Motor neuron (in vitro differentiated cells): ENCODE measurements at regions not wholly inside any gene's neighbourhood (a gene's known extent, or its start where the extent isn't known, plus 50 kb on each side); places are given as distances from the start of the nearest gene placed in this dataset.
"Not testable (repeated sequence)": the region's sequence is repeated elsewhere in the genome, so short reads cannot be mapped to it uniquely, and the experiment has no call there.

ENCODE experiments used
- ATAC-seq, 8 experiments: fragments of 200-7000 bp; cut with Tn5 transposase; replicated peaks in 6 of 8; 2 replicates each; pipeline ENCODE4 v1.8.0; 2021; ENCODE audit warnings: mild to moderate bottlenecking in 8 of 8, moderate library complexity in 8 of 8
- H3K27ac ChIP-seq, 2 donors: fragments of 250-450 bp; sonication (Bioruptor Pico); 2 replicates each; pipeline ENCODE4 v1.9.0; 2021; ENCODE audit warnings: antibody characterized with exemption in 2 of 2, mild to moderate bottlenecking in 2 of 2, moderate library complexity in 1 of 2
- H3K4me1 ChIP-seq, 2 donors: fragments of 250-450 bp; sonication (Bioruptor Pico); replicated peaks in 1 of 2; 2 replicates each; pipeline ENCODE4 v1.6.1; 2021; ENCODE audit warnings: antibody characterized with exemption in 2 of 2, mild to moderate bottlenecking in 2 of 2, moderate library complexity in 1 of 2
- H3K4me3 ChIP-seq, 5 donors: fragments of 250-450 bp; sonication (Bioruptor Pico); 2 replicates each; pipeline ENCODE4 v1.9.0; 2021; ENCODE audit warnings: antibody characterized with exemption in 5 of 5, mild to moderate bottlenecking in 5 of 5, moderate library complexity in 4 of 5
- WGBS, 10 experiments: fragments of 450-650 bp; shearing (Covaris generic); methylation state at CpG; one replicate each; pipeline ENCODE4 v1.0.0; 2022; 5-methylcytosine and 5-hydroxymethylcytosine counted together
- in situ Hi-C, 9 experiments: fragments of 400-800 bp; cut with MboI; loops; one replicate each; pipeline ENCODE4 v1.15.0; 2021; ENCODE audit warnings: low sequenced_read_pairs in 9 of 9, low pct_unique_long_range_greater_than_20kb in 2 of 9; ENCODE audit not compliant: unreplicated experiment in 9 of 9

DNA sequence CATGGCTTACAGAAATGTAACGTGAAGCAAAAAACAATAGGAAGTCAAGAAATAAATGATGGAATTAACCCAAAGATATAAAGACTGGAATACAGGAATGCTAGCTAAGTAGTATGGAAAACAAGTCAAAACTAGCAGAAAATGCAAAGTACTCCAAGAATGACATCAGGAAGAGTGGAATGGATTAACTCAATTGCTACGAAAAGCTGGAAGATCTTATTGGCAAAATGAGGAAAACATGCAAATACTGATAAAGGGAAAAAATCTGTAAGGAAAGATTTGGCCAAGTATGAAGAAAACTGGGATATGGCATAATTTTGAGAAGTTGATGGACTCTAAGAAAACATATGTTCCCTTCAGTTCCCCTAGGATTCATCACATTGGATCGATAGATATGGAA is 324.5 kb upstream of the ZNF608 start:
- in situ Hi-C loops, result no loop called here
- H3K4me1 ChIP-seq, result peaks cover 4% of the 10 kb centered on the region in 2 donors
- no peak overlapping the region for H3K27ac ChIP-seq
- H3K4me3 ChIP-seq, result no peak overlapping the region
- WGBS, 10 experiments, result 62 to 100% (median 96%) methylated on average over 3 of the region's 3 CpGs
- ATAC-seq, result no peak

DNA sequence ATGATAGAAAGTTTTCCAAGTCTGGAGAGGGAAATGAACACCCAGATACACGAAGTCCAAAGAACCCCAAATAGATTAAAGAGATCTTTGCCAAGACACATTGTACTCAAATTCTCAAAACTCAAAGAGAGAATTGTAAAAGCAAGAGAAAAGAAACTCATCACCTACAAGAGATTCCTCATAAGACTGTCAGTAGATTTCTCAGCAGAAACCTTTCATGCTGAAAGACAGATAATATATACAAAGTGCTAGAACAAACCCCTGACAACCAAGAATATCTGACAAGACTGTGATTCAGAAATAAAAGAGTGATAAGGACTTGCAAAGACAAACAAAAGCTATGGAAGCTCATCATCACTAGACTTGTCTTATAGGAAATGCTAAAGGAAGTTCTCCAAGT is 326.7 kb upstream of the ZNF608 start:
- Histone ChIP-seq H3K27ac (no peak overlapping the region), H3K4me3 (no peak overlapping the region), H3K4me1 (no peaks in the 10 kb centered on the region)
- ATAC-seq, result no peak
- in situ Hi-C loops, result no loop called here
- WGBS, 10 experiments, result 23 to 90% (median 48%) methylated on average over 1 of the region's 1 CpG

DNA sequence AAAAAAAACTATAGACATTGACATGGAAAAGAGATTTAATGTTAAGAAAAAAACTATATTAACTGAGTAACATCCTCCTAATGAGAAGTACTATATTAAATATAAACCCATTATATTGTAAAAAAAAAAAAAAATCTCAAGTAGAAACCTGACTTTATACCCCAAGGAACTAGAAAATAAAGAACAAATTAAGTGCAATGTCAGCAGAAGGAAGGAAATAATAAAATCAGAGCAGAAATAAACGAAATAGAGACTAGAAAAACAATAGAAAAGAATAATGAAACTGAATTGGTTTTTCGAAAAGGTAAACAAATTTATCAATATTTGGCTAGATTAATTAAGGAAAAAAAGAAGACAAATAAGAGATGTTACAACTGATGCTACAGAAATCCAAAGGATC is 329.1 kb upstream of the ZNF608 start:
- 53 to 94% (median 74%) methylated on average over 2 of the region's 2 CpGs for WGBS, 10 experiments

DNA sequence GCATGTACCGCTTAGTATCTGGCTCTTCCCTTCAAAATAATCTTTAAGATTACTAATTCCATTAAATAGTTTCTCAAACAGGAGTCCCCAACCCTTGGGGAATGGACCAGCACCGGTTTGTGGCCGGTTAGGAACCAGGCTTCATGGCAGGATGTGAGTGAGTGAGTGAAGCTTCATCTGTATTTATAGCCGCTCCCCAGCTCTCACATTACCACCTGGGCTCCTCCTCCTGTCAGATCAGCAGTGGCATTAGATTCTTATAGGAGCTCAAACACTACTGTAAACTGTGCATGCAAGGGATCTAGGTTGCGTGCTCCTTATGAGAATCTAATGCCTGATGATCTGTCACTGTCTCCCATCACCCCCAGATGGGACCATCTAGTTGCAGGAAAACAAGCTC is 332.6 kb upstream of the ZNF608 start:
- H3K4me1 ChIP-seq, result peaks cover 0 to 12% of the 10 kb centered on the region in 2 donors
- H3K4me3 ChIP-seq, H3K27ac ChIP-seq, ATAC-seq, in situ Hi-C loops: not testable (repeated sequence)
- WGBS, 10 experiments, result 82 to 100% (median 97%) methylated on average over 1 to 5 of the region's 5 CpGs; no CpG with 5 or more reads in 2 of the 10 experiments

More for the DNA sequence above, 329.1 kb upstream of the ZNF608 start:
- ATAC-seq, result no peak
- Histone ChIP-seq H3K27ac (no peak overlapping the region), H3K4me1 (peaks cover 0 to 4% of the 10 kb centered on the region in 2 donors), H3K4me3 (no peak overlapping the region)
- in situ Hi-C loops, result no loop called here

DNA sequence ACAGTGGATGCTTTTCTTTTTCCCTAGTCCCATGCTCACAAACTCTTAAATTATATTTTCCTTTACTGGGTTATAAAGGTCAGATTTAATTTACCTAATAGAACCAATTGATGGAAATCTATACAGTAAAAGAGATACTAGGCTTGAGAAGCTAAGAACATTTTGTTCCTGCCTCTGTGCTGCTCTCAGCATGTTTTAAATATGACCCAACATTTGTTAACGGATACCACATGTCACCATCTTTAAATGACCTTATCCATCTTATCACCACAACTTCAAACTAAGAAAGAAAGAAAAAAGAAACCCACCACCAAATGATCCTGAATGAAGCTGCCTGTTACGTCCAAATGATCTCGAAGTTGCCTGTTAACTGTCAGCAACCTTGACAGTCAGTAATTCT is 334.7 kb upstream of the ZNF608 start:
- no peak for ATAC-seq
- Histone ChIP-seq H3K27ac (no peak overlapping the region), H3K4me3 (no peak overlapping the region), H3K4me1 (peaks cover 0 to 12% of the 10 kb centered on the region in 2 donors)
- WGBS, 10 experiments, result 56 to 100% (median 83%) methylated on average over 1 to 3 of the region's 3 CpGs
- in situ Hi-C loops, result no loop called here

DNA sequence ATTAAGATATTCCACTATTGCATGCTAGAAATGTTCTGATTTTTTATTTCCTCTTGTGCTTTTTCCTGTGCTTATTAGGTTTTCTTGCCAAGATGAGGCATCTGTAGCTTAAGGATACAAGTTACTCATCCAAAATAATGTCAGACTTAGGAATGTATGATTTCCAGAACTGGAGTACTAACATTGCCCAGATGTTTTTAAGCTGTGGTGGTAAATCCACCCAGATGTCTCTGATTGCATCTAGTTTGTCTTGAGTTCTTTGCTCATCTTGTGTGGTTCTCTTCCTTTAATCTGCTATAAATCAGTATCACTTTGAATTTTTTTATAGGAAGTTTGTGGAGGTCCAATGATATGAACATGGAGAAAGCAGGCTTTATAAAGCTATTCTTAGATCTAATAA is 337.5 kb upstream of the ZNF608 start:
- no peak overlapping the region for H3K27ac ChIP-seq
- peaks cover 0 to 12% of the 10 kb centered on the region in 2 donors for H3K4me1 ChIP-seq
- H3K4me3 ChIP-seq, result no peak overlapping the region
- peak in 2 of 8 experiments; percentile 42 to 73 for ATAC-seq
- in situ Hi-C loops, result no loop called here

DNA sequence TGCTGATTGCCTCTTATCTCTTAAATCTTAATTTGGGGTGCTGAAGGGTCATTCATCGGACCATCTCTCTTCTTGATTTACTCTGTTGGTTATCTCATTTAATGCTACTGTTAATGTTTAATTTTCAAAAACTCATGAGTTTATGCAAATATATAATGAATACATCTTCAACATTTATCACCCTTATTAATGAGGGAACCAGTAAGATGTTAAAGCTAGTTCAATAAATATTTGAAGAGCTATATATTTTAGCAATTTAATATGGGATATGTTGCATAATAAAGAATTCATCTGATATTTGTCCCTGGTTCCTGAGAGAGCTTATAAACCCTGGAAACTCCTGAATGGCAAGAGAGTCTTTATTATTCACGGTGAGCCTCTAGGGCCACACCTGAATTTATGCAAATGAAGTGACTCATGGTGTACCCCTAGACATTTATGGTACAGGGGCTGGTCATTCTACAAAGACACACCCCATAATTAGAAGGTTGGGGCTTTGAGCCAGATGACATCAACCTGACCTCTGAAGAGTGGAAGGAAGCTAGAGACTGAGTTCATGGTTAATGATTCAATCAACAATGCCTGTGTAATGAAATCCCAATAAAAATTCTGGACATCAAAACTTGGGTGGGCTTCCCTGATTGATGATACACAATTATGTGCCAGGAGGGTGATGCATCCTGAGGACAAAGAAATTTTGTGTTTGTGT is 339.5 kb upstream of the ZNF608 start:
- ATAC-seq, result peak in 2 of 8 experiments; percentile 57 to 80

DNA sequence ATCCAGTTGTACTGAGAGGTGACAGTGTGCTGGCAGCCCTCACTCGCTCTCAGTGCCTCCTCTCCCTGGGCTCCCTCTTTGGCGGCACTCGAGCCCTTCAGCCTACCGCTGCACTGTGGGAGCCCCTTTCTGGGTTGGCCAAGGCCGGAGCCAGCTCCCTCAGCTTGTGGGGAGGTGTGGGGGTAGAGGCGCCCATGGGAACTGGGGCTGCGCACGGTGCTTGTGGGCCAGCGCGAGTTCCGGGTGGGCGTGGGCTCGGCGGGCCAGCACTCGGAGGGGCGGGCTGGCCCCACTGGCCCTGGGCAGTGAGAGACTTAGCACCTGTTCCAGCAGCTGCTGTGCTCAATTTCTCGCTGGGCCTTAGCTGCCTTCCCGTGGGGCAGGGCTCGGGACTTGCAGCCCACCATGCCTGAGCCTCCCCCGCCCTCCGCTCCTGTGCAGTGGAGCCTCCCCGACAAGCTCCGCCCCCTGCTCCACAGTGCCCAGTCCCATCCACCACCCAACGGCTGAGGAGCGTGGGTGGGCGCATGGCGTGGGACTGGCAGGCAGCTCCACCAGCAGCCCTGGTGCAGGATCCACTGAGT is 342.2 kb upstream of the ZNF608 start:
- ATAC-seq, result no peak
- WGBS, 10 experiments, result 96 to 100% (median 100%) methylated on average over 1 to 4 of the region's 27 CpGs; no CpG with 5 or more reads in 4 of the 10 experiments
- in situ Hi-C loops, result no loop called here
- no peak overlapping the region for H3K4me3 ChIP-seq
- no peaks in the 10 kb centered on the region for H3K4me1 ChIP-seq
- no peak overlapping the region for H3K27ac ChIP-seq

More for the DNA sequence above, 339.5 kb upstream of the ZNF608 start:
- 33 to 100% (median 86%) methylated on average over 1 to 2 of the region's 2 CpGs; no CpG with 5 or more reads in 1 of the 10 experiments for WGBS, 10 experiments
- Histone ChIP-seq H3K27ac (no peak overlapping the region), H3K4me3 (no peak overlapping the region), H3K4me1 (peaks cover 0 to 4% of the 10 kb centered on the region in 2 donors)
- in situ Hi-C loops, result no loop called here

DNA sequence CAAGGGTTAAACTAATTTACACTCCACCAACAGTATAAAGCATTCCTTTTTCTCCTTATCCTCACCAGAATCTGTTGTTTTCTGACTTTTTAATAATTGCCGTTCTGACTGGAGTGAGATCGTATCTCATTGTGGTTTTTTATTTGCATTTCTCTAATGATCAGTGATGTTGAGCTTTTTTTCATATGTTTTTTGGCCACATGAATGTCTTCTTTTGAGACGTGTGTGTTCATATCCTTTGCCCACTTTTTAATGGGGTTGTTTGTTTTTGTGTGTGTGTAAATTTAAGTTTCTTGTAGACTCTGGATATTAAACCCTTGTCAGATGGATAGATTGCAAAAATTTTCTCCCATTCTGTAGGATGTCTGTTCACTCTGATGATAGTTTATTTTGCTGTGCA is 345.7 kb upstream of the ZNF608 start:
- 50 to 100% (median 85%) methylated on average over 1 to 3 of the region's 3 CpGs for WGBS, 10 experiments
- ATAC-seq, H3K4me3 ChIP-seq, H3K27ac ChIP-seq, H3K4me1 ChIP-seq, in situ Hi-C loops: not testable (repeated sequence)

DNA sequence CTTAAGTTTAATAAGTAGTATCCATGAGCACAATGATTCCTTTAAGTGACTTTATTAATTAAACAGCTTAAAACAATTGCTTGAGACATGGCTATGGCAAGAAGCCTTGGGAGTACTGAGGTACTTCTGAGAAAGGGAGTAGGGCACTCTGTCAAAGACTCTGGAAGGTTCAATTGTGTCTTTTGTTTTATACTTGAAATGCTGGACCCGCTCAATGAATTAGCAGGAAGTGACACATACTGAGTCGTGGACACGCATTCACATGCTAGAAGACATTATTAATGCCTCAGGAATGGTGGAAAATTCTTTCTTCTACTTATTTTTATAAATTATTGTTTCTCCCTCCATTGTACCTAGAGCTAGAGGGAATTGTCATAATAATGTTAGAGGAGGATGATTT is 347.3 kb upstream of the ZNF608 start:
- ATAC-seq, result peak in 1 of 8 experiments; percentile 55
- in situ Hi-C loops, result no loop called here
- Histone ChIP-seq H3K27ac (no peak overlapping the region), H3K4me1 (peaks cover 0 to 4% of the 10 kb centered on the region in 2 donors), H3K4me3 (no peak overlapping the region)
- 13 to 100% (median 72%) methylated on average over 1 to 3 of the region's 3 CpGs; no CpG with 5 or more reads in 1 of the 10 experiments for WGBS, 10 experiments

DNA sequence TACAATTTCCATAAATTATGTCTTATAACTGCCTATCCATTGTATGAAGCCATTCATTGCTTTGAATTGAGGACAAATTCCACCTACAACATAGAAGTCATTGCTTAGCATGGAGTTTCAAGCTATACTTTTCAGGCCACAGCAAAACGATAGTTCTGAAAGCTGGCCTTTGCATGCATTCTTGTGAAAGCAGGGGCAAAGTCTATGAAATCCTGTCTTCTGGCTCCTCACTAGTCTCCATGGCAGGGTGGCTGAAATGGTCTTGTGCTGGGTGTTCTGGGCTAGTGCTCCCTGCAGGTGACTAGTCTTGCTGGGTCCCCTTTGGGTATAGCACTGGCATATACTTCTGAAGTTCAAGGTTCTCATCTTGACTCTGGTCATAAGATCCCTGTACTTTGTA is 353.9 kb upstream of the ZNF608 start:
- in situ Hi-C loops, result no loop called here
- no peak for ATAC-seq
- 100% methylated on average over 1 of the region's 1 CpG; no CpG with 5 or more reads in 5 of the 10 experiments for WGBS, 10 experiments
- Histone ChIP-seq H3K4me3 (no peak overlapping the region), H3K27ac (no peak overlapping the region), H3K4me1 (peaks cover 0 to 11% of the 10 kb centered on the region in 2 donors)

DNA sequence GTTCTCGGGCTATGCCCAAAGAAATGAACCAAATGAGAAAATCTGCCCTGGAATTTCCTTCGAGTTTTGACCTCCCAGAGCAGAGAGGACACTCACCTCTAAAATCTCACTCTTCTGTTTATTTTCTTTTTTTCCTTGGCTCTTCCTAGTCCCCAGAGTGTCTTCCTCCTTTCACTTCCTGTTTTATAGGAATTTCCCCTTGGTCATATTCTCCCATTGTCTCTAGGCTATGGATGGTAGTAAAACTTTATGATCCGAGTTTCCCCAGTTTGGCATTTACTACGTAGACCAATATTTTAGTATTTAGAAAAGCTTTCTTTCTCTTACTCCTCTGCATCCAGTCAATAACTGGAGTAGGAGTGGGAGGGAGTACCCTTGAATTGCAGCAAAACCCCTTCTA is 354.5 kb upstream of the ZNF608 start:
- in situ Hi-C loops, result no loop called here
- peaks cover 0 to 11% of the 10 kb centered on the region in 2 donors for H3K4me1 ChIP-seq
- no peak overlapping the region for H3K27ac ChIP-seq
- no peak for ATAC-seq
- 78 to 100% (median 93%) methylated on average over 2 to 4 of the region's 4 CpGs; no CpG with 5 or more reads in 2 of the 10 experiments for WGBS, 10 experiments
- no peak overlapping the region for H3K4me3 ChIP-seq

DNA sequence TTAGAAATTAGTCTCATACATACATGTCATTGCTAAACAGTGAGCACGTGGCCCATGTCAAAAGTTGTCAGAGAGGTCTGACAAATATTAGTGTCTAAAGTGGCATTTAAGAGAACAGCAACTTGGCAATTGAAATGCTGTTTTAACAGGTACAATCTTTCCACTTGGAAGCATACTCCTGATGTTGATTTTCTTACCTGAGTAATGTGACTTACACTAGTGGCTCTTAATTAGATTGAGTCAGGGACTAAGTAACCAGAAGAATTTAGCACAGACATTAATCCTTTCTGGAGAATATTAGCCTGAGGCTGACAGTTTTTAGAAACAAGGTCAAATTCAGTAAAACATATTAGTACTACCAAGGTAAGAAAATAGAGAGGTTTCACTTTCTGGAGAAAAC is 357.0 kb upstream of the ZNF608 start:
- no peak for ATAC-seq
- Histone ChIP-seq H3K27ac (no peak overlapping the region), H3K4me1 (peaks cover 0 to 10% of the 10 kb centered on the region in 2 donors), H3K4me3 (no peak overlapping the region)
- in situ Hi-C loops, result no loop called here
- 67 to 100% (median 100%) methylated on average over 1 of the region's 1 CpG; no CpG with 5 or more reads in 2 of the 10 experiments for WGBS, 10 experiments

DNA sequence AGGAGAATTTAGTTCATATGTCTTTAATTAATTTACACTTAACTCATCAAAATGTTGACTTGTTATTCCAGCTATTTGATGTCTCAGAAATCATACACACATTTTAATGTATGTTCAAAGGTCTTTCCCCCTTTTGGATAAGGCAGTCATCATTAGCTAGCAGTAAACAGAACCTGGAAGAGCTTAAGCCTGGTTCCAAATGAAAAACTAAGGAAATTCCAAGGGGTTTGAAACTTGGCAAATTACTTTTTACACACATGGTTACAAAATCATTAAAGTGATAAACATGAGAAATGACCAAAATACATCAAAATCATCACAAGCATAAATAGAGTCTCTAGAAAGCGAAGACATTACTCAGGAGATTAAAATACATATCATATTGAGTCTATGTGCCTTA is 359.8 kb upstream of the ZNF608 start:
- 60 to 100% (median 100%) methylated on average over 1 of the region's 1 CpG; no CpG with 5 or more reads in 2 of the 10 experiments for WGBS, 10 experiments
- in situ Hi-C loops, result no loop called here
- no peak for ATAC-seq
- Histone ChIP-seq H3K27ac (no peak overlapping the region), H3K4me1 (no peaks in the 10 kb centered on the region), H3K4me3 (no peak overlapping the region)
